ENCODE measurements at regions not wholly inside any gene's neighbourhood (a gene's known extent, or its start where the extent isn't known, plus 50 kb on each side); places are given as distances from the start of the nearest gene placed in this dataset.

DNA sequence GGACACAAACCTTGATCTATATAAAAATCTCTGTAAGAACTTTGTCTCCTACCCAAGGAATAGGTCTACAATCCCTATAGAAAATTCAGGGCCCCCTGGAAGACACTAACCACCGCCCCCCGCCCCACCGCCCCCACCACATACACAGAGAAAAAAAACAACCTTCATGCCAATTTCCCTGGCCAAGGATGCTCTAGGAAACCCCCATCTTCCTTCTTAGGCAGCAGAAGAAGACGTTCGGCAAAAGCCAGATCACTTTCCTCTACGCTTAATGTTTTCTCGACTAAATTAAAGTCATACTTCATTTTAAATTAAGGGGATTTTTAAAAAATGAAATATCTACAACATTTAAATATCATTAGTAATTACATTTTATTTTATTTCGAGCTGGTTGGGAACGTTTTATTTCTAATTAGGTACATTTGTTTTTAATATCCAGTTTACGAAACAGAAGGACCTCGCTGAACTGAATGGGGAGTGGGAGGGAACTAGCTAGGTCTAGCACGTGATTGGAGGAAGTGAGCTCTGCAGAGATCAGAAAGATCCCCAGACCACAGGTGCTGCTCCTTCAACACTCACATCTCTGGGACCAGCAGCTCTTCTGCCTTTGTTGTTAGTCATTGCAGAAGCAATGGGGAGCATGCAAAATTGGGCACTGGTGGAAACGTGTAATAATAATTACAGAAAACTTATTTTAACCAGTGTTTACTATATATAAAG, 472.3 kb downstream of the MN1 start:
- DNase-seq = no peak

GRCh38 chr22:27329966-27330645, 471.4 kb downstream of the MN1 start:
- DNase-seq = no peak

DNA sequence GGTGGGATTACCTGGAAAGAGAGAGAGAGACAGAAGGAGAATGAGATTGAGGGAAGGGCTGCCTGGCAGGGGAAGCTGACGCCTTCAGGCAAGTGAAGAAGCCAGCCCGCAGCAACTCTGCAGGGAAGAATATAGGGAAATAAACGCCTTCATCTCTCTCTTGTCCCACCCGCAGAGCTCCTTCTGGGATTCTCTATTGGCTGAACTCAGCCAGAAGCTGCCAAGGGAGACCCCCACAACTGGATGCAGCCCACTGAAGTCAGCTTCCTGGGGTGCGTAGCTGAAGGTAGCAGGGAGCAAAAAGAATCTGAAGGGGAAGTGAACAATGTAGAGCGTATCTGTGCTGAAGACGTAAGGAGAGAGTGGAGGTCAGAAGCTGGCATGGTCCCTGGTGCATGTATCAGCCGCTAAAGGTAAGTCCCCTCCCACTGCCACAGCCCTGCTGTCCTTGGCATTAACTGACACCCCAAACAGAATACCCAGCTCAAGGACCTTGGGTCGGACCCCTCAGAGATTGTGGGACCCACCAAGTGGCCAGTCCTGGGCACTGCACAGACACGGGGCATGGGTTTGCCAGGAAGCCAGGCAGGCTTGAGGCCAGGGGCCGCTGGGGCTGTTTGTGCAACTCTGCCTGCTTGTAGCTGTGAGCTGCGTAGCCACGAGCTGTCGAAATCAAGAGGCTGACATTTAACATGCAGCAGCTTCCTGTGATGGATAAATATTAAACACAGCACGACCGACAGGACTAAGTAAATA, 469.9 kb downstream of the MN1 start:
- no peak for DNase-seq

GRCh38 chr22:27335102-27335660, 466.4 kb downstream of the MN1 start:
- DNase-seq = no peak

- DNase-seq = no peak
Measured at GRCh38 chr22:27336151-27337090, 465.1 kb downstream of the MN1 start.

DNA sequence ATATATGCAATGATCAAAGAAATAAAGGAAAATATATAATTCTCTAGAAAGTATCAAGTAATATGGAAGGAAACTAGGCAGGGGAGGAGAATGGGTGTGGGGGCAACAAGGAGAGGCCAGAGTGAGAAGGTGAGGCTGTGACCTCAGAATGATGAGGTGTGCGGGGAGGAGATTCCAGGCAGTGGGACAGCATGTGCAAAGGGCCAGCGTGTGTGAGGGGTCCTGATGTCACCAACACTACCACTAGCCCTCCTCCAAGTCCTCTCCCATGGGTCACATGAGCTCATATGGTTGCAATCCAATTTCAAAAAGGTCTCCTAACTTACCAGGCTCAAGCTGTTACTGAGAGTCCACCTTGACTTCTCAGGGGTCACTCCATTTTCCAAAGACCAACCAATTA, 463.9 kb downstream of the MN1 start:
- no peak for DNase-seq

GRCh38 chr22:27340047-27340446, 461.5 kb downstream of the MN1 start:
- no peak for DNase-seq

DNA sequence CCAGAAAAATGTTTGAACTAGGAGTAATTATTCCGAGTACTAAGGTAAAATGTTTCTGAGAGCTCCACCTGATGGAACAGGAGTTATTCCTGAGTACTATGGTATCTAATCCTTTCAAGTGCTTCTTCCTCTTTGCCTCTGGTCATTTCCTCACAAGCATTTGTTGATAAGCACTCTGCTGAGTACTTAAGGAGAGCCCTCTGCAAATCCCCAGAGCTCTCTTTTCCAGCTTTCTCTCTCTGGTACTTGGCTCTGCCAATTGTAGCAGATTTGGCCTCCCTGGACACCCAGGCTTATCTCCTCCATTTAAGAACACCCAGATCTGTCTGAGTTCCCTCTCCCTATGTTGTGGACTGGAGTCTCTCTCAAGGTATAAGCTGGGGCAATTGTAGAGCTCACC, 457.0 kb downstream of the MN1 start:
- no peak for DNase-seq

GRCh38 chr22:27345691-27346090, 455.9 kb downstream of the MN1 start:
- no peak for DNase-seq

DNA sequence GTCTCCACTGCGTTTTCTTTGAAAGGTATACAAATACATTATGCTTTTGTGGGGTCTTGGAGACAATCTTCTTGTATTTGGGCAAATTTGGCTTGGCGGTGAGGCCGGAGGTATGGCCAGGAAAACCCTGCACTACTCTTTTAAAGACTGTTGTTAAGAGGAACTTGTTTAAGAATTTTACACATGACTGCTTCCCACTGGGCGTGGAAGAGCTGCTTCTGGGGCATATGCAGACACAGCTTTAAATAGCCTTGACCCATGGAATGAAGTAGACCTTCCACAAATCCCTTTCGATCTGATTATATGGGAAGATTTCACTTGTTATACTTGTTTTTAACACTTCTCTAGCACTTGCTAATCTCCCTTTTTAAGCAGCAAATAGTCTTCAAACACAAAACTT, 453.6 kb downstream of the MN1 start:
- no peak for DNase-seq

- no peak for DNase-seq
Measured at GRCh38 chr22:27348634-27349033, 452.9 kb downstream of the MN1 start.

DNA sequence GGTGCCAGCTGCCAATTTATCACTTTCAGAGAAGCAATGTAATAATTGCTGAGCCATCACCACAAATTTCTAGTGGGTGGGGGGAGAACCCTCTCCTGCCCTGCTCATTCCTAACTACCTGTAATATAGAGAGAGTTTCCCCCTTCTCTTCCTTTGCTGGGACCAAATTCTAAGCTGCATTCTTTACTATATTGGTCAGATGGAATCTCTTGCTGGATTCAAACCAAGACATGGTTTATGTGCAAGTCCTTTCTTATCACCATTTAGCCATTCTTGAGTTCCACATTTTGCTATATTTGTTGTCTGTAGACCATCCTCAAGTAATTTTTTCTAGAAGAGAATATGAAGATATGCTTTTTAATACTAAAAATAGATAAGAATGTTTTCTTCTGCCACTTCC, 452.1 kb downstream of the MN1 start:
- DNase-seq = no peak

DNA sequence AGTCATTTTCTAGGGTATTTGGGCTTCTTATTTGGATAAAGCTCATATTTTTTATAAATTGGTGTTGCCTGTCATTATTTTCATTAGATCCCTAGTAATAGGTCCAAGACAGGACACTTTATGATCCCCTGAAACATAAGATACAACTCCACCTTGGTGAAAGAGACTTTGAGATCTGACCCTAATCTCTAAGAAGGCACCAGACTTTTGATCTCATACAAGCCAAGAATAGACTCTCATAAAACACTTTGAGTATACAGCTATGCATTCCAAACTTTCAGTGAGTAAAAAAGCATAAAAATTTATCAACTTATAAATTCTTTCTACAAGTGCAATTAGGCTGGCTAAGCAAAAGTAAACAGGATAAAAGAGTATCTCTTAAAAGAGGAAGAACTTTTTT, 451.2 kb downstream of the MN1 start:
- DNase-seq = no peak

DNA sequence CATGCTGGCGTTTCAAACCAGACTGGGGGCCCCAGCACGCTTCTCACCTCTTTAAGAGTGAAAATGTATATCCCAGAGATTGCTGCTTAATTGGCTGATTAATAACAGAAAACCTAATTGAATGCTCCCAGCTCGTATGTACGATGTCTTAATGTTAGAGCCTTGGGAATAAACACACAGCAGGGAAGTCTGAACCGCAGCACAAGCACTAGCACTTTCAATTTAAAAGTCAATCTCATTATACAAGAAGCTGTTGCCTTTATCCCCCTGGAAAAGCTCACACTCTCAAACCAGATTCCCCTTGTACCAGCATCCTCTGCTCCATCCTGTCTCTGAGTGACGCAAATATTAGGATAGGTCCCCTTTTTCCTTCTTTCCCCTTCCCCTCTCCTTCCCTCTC, 449.1 kb downstream of the MN1 start:
- DNase-seq = no peak

GRCh38 chr22:27358096-27358870, 443.3 kb downstream of the MN1 start:
- DNase-seq = no peak

GRCh38 chr22:27370269-27370668, 431.3 kb downstream of the MN1 start:
- DNase-seq = no peak

GRCh38 chr22:27370987-27371386, 430.6 kb downstream of the MN1 start:
- DNase-seq = no peak

DNA sequence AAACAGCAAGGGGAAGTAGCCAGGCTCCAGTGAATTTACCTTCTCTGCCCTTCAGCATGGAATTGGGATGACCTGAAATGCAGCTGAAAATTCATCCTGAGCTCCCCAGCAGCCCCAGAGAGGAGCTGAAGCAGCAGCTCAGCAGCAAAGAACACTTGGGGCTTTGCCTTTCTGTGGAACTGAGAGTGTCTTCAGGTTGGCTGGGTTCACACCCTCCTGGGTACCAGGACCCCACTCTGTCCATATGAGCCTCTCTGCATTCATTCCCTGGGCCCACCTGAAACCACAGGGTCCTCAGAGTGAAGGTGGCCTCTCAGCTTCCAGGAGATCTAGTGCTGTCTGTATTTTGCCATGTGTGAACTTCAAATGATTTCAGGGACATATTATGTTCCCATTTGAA, 429.2 kb downstream of the MN1 start:
- no peak for DNase-seq

- DNase-seq = no peak
Measured at GRCh38 chr22:27372969-27373670, 428.4 kb downstream of the MN1 start.

- no peak for DNase-seq
Measured at GRCh38 chr22:27377501-27378295, 423.9 kb downstream of the MN1 start.
